WI38 (cell line): ENCODE measurements at regions not wholly inside any gene's neighbourhood (a gene's known extent, or its start where the extent isn't known, plus 50 kb on each side); places are given as distances from the start of the nearest gene placed in this dataset.

Experiments used
- H3K4me3 ChIP-seq: 2 replicates; pipeline ENCODE4 v1.5.1; 2011; ENCODE audit warnings: low read depth, mild to moderate bottlenecking, control low read depth, low read length
- CTCF ChIP-seq: IDR thresholded peaks from 2 replicates; pipeline ENCODE4 v1.5.1; 2012; ENCODE audit warnings: low read depth, mild to moderate bottlenecking, control low read depth, low read length

- no peak for TF ChIP-seq CTCF
- no peak overlapping the region for H3K4me3 ChIP-seq
Observed at GRCh38 chr5:96282020-96282419, 151.0 kb downstream of the PCSK1 start.

- H3K4me3 ChIP-seq: no peak overlapping the region
- no peak for TF ChIP-seq CTCF
Observed at GRCh38 chr5:96280946-96281393, 152.1 kb downstream of the PCSK1 start.

GRCh38 chr5:96279801-96280542 lies 153.1 kb downstream of the PCSK1 start:
- no peak for TF ChIP-seq CTCF
- no peak overlapping the region for H3K4me3 ChIP-seq

GRCh38 chr5:96278981-96279380 lies 154.1 kb downstream of the PCSK1 start:
- no peak overlapping the region for H3K4me3 ChIP-seq
- TF ChIP-seq CTCF: no peak

- no peak for TF ChIP-seq CTCF
- H3K4me3 ChIP-seq: no peak overlapping the region
Observed at GRCh38 chr5:96275051-96275450, 158.0 kb downstream of the PCSK1 start.

- TF ChIP-seq CTCF: no peak
- H3K4me3 ChIP-seq: no peak overlapping the region
Observed at GRCh38 chr5:96265487-96265886, 167.6 kb downstream of the PCSK1 start.

- TF ChIP-seq CTCF: no peak
- H3K4me3 ChIP-seq: no peak overlapping the region
Observed at GRCh38 chr5:96264047-96264446, 169.0 kb downstream of the PCSK1 start.
